ENCODE measurements at regions not wholly inside any gene's neighbourhood (a gene's known extent, or its start where the extent isn't known, plus 50 kb on each side); places are given as distances from the start of the nearest gene placed in this dataset.
"Not testable (repeated sequence)": the region's sequence is repeated elsewhere in the genome, so short reads cannot be mapped to it uniquely, and the experiment has no call there.

DNA sequence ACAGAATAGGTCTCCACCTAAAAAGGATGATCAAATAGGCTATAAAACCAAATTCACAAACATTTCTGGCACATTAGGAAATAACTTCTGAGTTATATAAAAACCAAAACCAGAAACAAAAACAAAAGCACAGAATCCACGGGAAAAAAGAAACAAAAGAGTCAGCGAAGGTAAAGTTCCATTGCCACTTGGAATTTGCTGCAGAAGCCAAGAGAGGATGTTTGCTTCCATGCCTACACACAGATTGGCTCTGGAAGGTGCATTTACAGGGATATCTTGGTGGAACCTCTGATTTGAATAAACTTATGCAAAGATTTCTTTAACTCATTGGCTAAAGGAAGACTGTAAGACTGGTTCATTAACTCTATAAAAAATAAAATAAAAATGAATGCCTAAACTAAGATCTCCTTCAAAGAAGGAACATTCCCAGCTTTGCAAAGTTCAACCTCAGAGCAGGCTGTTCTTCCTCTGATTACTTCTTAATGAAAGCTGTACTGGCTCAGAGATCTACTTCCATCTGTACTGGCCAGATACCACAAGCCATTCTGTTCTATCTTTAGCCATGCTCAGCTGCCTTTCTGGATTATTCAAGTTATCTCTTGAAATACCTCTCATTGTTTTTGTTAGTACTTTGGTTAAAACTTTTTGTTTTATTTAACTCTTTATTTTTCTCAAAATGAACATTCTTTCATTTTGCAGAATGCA is 537.5 kb upstream of the CCDC54 start:
- DNase-seq, result no peak

GRCh38 chr3:106840319-106840718 is 536.9 kb upstream of the CCDC54 start:
- DNase-seq, result no peak

DNA sequence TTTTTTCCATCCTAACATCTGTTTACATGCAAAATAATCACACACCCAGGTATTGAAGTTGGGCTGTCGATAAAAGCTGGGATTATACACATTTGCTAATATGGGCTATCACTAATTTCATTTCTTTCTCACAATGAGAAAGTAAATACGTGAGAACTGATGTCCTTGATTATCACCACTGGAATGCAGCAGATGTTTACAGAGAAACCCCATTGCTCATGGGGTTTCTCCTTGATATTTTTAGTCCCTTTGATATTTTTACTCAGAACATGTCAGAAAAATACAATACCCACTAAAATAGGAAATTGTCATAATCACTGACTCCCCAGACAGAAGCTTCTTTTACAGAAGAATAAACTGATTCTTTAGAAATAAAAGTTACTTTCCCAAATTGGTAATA is 535.1 kb upstream of the CCDC54 start:
- DNase-seq, result no peak

GRCh38 chr3:106844638-106845037 is 532.6 kb upstream of the CCDC54 start:
- DNase-seq, result no peak

- DNase-seq, result no peak
Observed at GRCh38 chr3:106848099-106848498, 529.1 kb upstream of the CCDC54 start.

- DNase-seq, result no peak
Observed at GRCh38 chr3:106850437-106850836, 526.8 kb upstream of the CCDC54 start.

GRCh38 chr3:106858321-106858720 is 518.9 kb upstream of the CCDC54 start:
- not testable (repeated sequence) for DNase-seq

- DNase-seq, result no peak
Observed at GRCh38 chr3:106860182-106860581, 517.1 kb upstream of the CCDC54 start.

- no peak for DNase-seq
Observed at GRCh38 chr3:106862067-106862466, 515.2 kb upstream of the CCDC54 start.

- no peak for DNase-seq
Observed at GRCh38 chr3:106877627-106878026, 499.6 kb upstream of the CCDC54 start.

DNA sequence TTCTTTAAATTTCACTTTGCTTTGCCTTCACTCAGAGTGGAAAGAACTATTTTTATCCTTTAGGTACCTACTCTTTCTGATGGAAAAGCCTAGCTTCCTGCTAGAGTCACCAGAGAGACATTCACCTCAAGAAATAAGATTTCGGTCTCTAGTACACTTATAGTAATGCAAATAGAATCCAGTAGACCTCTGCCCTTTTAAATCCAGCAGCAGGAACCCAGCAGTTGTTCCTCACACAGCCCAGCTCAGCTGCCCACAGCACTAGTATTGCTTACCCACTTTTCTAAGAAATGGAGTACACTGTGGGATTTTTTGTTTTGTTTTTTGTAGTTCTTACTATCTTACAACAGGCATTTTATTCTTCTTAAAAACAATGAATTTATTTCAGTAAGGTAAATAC is 497.0 kb upstream of the CCDC54 start:
- no peak for DNase-seq

GRCh38 chr3:106881186-106881585 is 496.1 kb upstream of the CCDC54 start:
- no peak for DNase-seq

GRCh38 chr3:106882297-106882696 is 494.9 kb upstream of the CCDC54 start:
- no peak for DNase-seq

DNA sequence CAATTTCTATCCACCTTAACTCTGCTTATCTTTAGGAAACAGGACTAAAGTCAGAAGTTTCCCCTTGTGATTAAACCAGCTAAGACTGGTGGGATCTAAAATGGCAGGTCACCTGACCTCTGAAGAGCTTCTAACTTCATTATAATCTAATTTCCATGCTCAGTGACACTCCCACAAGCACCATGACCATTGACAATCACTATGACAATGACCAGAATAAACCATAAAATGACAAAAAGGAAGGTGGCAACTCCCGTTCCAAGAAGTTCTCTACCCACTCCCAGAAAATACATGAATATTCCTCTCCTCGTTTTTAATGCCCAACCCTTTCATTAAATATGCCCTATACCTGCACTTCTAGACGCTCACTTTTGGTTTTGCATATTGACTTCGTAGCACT is 471.2 kb upstream of the CCDC54 start:
- no peak for DNase-seq

DNA sequence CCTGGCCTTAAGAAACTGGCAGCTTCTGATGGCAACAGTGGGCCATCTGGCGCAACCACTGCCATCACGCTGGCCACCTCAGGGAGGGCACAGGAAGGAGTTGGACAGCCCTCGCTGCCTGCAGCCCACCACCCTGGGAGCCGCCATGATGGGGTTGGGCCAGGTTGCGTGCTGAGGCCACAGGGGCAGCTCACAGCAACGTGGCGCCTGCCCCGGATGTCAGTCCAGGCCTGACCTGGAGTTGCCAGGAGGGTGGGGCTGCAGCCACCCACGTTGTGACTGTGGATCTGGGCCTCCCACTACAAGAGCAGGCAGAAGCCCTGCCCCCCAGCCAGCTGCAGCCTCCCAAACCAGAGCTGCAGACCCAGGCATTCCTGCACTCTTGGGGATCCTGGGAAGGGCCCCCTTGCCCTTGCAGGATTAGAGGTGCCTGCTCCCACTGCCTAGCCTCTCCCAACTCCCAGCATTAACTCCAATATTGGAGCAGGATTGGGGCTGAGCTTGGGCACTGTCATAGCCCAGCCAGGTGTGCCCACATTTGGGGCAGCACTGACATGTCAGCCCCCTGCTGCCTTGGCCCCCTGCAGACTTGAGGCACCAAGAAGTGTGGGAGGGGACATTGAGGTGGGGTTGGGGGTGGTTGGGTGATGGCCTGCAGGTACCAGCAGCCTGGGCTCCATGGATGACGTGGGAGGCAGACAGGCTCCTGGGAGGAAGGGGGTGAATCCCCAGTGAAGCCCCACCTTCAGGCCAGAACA is 468.9 kb upstream of the CCDC54 start:
- DNase-seq, result no peak

DNA sequence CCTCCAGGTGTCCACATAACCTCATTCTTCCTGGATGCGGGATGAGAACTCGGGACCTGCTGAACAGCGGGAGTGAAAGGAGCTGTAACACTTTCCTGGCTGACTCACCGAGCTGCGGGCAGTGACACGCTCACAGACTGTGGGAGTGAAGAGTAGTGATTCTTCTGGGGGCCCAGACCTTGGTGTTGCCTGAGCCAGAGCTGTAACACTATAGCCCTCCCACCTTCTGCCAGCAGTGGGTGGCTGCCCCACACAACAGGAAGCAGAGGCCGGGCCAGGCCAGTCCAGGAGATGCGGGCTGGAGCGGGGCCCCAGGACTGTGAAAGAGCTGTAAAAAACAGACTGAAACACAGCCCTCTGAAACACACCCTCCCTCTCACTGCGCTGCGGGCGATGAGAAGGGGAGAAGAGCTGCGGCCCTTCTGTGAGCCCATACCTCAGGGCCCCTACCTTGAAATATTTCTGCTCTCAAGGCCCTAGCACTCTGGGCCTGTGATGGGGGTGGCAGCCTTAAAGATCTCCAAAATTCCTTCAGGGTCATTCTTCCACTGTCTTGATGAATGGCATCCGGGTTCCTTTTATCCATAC is 464.0 kb upstream of the CCDC54 start:
- DNase-seq, result no peak

- DNase-seq, result no peak
Observed at GRCh38 chr3:106913966-106914365, 463.3 kb upstream of the CCDC54 start.

- DNase-seq, result no peak
Observed at GRCh38 chr3:106920609-106921008, 456.6 kb upstream of the CCDC54 start.

- no peak for DNase-seq
Observed at GRCh38 chr3:106929081-106929480, 448.2 kb upstream of the CCDC54 start.

DNA sequence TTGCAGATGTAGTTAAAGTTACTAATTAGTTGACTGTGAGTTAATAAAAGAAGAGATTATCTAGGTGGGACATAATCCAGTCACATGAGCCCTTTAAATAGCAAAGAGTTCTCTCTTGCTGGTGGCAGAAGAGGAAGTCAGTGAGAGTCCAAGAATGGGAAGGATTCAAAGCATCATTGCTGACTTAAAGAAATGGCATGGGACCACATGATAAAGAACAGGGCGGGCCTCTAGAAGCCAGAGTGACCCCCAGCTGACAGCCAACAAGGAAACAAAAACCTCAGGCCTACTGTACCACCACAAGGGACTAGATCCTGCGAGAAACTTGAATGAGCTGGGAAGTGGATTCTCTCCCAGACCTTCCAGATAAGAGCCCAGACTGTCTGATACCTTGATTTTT is 447.2 kb upstream of the CCDC54 start:
- DNase-seq, result no peak

GRCh38 chr3:106931904-106932303 is 445.3 kb upstream of the CCDC54 start:
- DNase-seq, result no peak

DNA sequence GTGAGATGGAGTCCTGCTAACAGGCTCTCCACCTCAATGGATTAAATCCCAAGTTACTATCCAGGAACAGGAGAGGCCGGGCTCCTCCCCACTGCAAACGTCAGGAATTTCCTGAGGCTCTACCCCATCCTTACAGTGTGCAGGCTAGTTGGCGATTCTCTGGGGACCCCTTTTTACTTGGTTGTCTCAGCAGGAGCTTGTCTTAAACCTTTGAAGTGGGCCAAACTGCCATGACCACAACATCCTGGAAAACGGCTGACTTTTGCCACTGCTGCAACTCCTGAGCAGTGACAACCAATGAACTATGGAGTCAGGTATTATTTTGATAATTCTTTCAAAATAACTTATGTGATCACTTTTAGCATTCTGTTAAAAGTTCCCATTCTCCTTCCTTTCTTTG is 440.9 kb upstream of the CCDC54 start:
- no peak for DNase-seq

DNA sequence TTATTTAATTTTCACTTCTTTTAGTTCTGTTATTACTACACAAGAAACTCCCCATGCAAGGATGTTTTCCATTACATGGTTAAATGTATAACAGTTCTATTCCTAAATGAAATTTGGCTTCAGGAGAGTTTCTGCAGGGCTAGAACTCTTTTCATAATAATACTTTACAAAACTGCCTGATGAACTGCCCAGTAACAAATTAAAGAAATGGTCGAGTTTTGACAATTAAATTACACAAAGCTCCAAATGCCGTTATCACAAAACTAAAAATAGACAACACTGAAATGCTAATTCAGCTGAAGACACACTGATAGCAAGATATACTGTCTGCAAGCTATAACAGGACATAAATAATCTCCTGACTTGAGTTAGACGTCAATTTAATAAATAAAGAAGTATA is 435.2 kb upstream of the CCDC54 start:
- DNase-seq, result no peak

GRCh38 chr3:106943071-106943470 is 434.2 kb upstream of the CCDC54 start:
- no peak for DNase-seq

All from NCI-H2029 treated with DMSO at 0.1 percent for 48 hours (cell line).